HG03354 (cell line): ENCODE measurements at regions not wholly inside any gene's neighbourhood (a gene's known extent, or its start where the extent isn't known, plus 50 kb on each side); places are given as distances from the start of the nearest gene placed in this dataset.
"Not testable (repeated sequence)": the region's sequence is repeated elsewhere in the genome, so short reads cannot be mapped to it uniquely, and the experiment has no call there.

Experiments used
- ATAC-seq: cut with Tn5 transposase; IDR thresholded peaks from one replicate; pipeline ENCODE4 v1.9.1; 2021; ENCODE audit warnings: mild to moderate bottlenecking; ENCODE audit not compliant: unreplicated experiment, poor library complexity, severe bottlenecking

DNA sequence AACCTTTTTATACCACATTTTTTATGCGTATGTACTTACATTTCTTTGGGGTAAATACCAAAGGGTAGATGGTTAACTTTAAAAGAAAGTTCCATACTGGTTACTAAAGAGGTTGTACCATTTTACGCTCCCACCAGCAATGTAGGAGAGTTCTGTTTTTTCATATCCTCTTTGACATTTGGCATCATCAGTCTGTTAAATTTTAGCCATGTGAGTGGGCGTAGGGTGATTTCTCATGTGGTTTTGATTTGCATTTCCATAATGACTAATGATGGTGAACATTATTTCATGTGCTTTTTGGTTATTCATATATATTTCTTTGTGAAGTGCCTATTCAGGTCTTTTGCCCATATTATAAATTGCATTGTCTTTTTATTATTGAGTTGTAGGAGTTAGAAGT is 194.2 kb downstream of the PRL start:
- peak; percentile 96 for ATAC-seq

DNA sequence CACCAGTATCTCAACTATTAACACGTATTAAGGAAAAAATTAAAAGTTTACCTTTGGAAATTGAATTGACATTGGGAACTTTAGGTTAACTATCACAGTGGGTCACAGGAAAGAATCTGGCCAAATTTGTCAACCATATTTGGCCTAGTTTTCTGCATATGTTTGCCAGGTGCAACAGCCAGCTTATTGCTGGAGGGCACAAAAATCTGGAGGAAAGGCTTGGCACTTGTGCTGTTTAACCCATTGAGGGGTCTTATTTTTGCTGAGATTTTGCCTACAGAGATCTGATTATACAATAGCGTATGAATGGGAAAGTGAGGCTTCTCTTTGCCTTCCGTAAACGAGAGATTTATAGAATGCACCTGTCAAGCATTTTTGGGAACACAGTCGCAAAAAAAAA is 190.4 kb downstream of the PRL start:
- no peak for ATAC-seq

DNA sequence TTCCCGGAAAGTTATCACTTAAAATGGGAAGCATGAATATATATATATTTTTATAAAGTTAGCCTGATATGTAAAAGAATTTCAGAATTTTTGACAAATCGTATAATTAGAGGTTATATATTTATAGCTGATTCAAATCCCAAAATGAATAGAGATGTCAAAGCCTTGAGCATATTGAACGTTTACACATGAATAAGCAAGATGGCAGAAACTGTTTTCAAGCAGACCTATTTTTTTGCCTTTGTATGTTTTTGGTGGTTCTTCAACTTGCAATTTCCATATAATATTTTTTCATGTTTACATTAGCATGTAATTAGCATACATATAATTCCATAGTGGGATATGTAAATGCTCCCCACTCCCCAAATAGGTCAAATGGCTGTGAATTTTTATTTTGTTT is 189.9 kb downstream of the PRL start:
- no peak for ATAC-seq

DNA sequence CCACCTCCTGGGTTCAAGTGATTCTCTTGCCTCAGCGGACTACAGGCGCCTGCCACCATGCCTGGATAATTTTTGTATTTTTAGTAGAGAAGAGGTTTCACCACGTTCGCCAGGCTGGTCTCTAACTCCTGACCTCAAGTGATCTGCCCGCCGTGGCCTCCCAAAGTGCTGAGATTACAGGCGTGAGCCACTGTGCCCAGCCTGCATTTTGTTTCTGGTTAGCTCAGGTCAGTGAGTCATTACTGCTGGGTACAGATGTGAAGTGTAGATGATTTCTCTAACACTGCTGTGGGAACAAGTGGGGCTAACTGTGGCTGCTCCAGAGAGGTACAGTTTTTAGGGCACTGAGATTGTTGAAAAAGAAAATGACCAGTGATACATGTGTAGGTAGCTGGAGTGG is 188.6 kb downstream of the PRL start:
- ATAC-seq = no peak

DNA sequence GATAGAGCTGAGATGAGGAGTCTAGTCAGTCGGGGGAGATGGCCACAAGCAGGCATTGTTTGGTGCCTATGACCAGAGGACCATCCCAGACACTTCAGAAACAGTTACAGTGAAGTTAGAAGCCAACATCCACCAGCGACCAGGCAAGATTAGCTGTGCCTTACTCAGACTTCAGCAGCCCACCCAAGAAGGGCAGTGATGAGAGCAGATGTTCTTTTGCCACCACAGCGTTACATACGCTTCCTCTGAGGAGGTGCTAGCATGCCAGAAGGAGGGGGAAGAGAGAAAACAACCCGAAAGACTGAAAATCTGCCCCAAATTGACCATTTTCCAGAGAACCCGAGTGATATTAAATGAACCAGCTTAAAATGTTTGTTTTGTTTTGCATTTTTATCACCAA is 186.8 kb downstream of the PRL start:
- ATAC-seq = no peak

DNA sequence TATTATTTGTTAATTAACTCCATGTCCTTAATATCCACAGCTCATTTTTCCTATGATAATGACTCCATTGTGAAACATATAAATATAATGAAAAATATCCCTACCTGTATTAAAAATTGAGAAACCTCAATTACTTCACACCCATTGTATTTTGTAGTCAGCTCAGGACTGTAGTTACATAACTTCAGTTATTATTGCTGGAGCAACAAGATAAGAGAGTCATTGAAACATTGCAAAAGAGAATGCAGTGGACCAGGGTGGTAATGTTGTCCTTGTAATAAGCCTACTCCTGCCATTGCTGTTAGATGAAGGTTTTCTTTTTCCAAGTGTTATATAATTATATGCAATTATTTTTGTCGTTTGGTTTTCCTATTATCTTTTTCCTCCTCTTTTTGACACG is 184.4 kb downstream of the PRL start:
- ATAC-seq = no peak

DNA sequence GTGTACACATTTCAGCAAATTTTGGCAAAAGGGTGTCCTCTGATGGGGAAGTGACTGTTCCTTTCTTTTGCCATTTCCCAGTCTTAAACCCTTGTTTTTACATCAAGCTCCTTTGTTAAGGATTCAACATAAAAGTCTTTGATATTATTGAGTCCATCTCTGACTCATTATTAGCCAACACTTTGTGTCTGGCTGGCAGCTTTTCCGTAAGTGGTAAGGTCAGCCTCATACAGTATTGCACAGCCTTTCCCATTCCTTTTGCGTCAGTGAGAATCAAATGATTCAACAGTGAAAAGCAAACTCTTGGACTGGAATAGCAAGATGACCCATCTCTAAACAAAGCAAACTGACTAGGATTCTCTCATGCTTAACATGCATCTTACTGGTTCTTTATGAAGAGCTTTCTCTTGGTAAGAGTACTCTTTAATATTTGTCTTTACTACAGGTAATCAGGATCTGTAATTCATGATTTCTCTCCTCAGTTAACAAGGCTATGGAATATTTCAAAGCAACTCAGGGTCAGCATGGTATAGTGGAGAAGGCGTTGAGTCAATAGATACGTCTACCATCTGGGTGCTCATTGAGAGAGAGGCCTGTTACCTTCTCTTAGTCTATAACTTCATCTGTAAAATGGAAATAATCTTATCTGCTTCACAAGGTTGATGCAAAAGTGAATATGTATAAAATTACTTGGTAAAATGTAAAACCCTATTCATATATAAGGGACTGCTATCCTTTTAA is 183.6 kb downstream of the PRL start:
- ATAC-seq = no peak

DNA sequence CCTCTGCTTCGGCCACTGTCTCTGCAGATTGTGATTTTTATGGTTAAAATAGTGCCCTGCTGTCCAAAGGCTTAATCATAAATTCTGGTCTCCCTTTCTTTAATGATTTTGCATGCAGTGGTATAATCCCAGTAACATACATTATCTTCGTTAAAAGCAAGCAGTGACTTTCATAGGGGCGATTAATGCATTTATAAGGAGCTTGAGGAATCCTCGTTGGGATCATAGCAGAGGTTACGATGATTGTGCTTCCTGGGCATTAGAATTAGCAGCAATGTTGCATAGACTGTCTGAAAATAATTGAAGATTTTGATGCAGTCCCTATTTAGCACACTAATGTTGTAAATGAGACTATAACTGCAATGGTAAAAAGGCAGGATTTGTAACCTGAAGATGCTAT is 181.3 kb downstream of the PRL start:
- no peak for ATAC-seq

DNA sequence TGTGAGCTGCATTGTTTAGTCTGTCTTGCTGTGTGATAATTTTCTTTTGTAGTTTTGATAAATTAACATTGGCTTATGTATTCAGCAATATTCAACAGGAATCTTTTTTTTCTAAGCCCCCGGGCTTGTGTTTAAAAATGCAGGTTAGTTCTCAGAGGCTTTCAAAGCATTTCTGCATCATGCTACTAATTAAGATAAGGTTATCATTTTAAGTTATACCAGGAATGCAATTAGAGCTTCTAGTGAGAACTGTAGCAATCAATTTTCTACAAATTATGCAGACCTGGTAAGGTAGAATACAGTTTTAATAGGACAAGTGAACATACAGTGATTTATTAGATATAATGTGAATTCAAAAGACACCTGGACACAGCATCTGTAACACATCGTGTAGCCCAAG is 179.2 kb downstream of the PRL start:
- no peak for ATAC-seq

DNA sequence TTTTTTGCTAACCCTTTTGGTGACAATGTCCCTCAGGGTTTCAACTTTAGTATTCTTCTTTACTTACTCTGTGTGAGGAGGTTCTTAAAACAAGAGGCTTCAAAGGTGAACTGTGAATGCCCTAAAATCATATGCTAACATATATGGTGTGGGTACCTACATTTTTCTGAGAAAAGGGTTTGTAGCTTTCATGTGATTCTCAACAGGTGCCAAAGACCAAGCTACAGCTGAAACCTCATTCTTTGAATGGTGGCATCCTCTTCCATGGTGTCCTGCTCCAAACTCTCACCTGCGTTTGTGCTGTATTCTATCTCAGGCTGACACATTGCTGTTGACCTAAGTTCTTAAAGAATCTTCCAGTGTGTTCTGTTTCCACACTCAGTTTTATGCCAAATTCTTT is 177.3 kb downstream of the PRL start:
- ATAC-seq = no peak

DNA sequence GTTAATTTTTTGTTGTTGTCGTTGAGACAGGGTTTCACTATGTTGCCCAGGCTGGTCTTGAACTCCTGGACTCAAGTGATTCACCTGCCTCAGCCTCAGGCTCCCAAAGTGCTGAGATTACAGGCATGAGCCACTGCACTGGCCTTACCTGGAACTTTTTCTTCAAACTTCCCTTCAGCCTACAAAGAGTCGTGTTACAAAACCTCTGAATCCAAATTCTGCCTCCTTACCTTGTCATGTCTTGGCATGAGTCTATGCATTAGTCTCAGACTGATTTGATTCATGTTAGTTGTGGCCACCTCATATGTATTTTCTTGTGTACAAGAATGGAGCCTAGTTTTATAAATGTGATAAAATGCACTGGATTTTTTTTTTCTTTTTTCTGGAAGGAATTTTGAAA is 172.1 kb downstream of the PRL start:
- no peak for ATAC-seq

DNA sequence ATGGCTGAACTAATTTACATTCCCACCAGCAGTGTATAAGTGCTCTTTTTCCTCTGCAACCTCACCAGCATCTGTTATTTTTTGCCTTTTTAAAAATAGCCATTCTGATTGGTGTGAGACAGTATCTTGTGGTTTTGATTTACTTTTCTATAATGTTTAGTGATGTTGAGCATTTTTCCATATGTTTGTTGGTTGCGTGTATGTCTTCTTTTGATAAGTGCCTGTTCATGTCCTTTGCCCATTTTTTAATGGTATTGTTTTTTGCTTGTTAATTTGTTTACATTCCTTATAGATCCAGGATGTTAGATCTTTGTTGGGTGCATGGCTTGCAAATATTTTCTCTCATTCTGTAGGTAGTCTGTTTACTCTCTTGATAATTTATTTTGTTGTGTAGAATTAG is 169.9 kb downstream of the PRL start:
- no peak for ATAC-seq

DNA sequence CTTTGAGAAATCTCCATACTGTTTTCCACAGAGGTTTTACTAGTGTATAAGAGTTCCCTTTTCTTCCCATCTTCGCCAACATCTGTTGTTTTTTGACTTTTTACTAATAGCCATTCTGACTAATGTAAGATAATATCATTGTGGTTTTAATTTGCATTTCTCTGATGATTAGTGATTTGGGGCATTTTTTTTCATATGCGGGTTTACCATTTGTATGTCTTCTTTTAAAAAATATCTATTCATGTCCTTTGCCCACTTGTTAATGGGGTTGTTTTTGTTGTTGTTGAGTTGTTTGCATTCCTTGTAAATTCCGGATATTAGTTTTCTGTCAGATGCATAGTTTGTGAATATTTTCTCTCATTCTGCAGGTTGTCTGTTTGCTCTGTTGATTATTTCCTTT is 167.1 kb downstream of the PRL start:
- ATAC-seq = no peak

DNA sequence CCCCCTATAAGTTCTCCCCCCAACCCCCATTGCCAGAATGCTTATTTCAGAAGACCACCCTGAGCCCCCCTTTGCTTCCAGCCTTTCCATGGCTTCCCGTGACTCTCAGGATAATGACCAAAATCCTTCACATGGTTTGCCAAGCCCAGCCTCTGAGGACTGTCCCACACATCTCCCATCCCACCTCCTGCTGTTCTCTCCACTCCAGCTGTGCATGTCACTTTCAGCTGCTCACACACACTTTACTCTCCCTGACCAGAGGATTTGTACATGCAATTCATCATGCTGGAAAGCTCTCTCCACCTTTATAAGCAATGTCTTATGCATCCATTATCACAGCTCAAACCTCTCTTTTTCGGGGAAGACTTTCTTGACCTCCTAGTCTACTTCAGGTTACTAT is 164.2 kb downstream of the PRL start:
- no peak for ATAC-seq

DNA sequence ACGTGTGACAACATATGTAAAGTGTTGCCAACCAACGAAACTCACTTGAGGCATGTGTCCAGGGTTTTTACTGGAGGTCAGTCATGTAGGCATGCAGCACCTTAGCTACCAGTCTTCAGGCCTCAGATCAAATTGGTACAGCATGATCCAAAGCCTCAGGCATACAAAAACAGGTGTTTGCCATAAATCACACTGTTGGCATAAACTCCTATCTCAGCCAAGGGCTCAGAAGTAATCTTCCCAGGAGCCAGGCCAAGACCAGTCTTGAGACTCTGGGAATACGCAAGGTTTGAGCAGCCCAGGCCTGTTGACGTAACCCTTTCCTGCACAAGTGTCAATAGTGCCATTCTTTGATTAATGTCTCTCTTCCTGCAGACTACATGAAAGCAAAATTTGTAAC is 163.5 kb downstream of the PRL start:
- no peak for ATAC-seq

DNA sequence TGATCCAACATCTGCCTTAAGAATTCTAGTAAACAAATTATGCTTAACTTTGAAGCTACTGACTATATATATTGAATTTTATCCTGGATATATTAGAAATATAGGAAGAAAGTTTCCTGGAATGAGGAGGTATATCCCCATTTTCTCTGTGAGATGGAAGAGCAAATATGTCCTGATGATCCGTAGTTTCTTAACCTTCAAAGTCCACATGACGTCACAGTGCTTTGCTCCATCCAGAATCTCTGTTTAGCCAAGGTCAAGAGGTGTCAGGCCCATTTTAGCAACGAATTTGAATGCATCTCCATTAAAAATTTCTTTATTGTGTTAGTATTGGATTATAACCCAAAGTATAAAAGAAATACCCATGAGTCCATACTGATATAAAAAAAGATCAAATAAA is 162.5 kb downstream of the PRL start:
- ATAC-seq = no peak

DNA sequence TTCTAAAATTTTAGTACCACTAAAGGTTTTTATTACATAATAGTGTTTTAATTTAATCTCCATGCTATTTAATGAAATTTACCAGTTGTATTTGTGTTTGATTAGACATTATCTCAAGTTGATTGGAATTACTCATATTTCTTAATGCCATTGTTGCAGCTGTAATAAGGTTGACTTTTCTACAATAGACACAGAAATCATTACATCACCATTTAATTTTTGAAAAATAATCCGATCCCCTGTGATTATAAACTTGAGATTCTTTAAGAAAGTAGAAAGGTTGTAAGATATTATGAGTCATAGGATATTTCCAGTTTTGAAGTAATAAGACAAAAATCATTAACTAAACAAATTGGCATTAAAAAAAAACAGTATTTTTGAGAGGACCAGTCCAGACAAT is 161.4 kb downstream of the PRL start:
- no peak for ATAC-seq

DNA sequence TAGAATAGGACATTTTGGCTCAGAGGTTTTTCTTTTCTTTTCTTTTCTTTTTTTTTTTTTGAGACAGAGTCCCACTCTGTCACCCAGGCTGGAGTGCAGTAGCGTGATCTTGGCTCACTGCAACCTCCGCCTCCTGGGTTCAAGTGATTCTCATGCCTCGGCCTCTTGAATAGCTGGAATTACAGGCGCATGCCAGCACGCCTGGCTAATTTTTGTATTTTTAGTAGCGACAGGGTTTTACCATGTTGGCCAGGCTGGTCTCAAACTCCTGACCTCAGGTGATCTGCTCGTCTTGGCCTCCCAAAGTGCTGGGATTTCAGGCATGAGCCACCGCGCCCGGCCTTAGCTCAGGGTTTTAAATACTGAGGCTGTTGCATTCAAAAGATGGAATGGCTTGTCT is 156.1 kb downstream of the PRL start:
- not testable (repeated sequence) for ATAC-seq

DNA sequence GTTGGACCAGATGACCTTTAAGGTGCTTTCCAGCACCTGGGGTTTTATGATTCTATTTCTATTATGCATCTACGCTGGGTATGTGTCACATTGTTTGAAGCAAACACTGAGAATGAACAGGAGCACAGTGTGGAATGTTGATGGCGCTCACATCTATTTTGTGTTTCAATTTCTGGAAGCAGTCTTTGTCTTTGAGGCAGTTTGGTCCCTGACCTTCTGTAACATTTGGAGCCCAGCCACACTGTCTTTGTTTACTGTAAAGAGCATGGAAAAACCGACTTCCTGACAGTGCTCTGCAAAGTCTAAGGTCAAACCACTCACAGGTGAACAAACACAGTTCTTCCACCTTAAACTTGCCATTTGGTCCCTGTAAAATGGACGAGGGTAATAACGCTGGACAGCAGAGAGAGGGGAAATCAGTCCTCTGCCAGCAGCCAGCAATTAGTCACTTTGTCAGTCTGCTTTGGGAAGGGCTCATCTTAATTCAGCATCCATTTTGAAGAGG is 155.5 kb downstream of the PRL start:
- ATAC-seq = no peak

DNA sequence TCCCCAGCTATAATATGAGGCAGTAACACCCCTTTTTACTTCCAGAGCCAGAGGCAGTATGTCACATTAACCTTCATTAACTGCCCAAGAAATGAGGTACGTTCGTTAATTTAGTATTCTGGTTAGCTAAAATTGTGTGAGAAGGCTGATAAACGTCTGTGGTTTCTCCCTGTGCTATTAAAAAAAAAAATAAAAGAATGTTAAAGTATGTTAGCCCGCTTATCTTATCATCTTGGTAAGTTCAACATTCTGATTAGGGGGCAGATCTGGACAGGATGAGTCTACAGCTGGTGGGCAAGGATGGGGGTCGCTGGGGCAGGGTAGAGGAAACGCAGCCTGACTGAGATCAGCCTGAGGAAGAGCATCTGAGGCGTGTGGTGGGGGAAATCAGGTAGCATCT is 154.0 kb downstream of the PRL start:
- ATAC-seq = no peak

DNA sequence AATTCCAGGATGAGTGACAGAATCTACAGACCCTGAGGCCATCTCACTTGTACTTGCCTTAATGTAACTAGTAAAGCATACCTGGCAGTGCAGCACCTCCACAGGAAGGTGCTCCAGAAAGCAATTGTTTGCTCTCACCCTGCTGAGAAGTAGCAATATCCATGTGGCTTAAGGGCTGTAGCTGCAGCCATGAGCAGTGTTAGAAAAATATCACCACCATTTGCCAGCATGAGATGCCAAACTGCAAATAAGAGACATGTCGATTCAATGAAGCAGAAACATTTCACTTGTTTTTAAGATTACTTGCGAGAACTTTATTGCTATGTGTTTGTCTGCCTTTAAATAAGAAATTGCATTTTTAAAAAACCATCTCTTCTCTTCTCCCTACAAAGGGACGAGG is 151.5 kb downstream of the PRL start:
- ATAC-seq = no peak
